Lower lobe of right lung (tissue), 2 donors: ENCODE measurements at regions not wholly inside any gene's neighbourhood (a gene's known extent, or its start where the extent isn't known, plus 50 kb on each side); places are given as distances from the start of the nearest gene placed in this dataset.

Experiments used
- ATAC-seq, 2 donors: fragments of 200-7000 bp; cut with Tn5 transposase; one replicate each; pipeline ENCODE4 v1.9.1; 2020 to 2022; ENCODE audit warnings: mild to moderate bottlenecking in 2 of 2, moderate library complexity in 2 of 2
- DNase-seq: peaks from one replicate; pipeline ENCODE4 v3.0.0-alpha.2; 2020
- H3K27ac ChIP-seq: fragments of 200-600 bp; one replicate; pipeline ENCODE4 v1.8.0; 2022
- H3K27me3 ChIP-seq: fragments of 200-600 bp; one replicate; pipeline ENCODE4 v1.8.0; 2022; ENCODE audit warnings: low read depth
- H3K36me3 ChIP-seq: fragments of 200-600 bp; one replicate; pipeline ENCODE4 v1.8.0; 2022; ENCODE audit warnings: mild to moderate bottlenecking
- H3K4me1 ChIP-seq: fragments of 200-600 bp; one replicate; pipeline ENCODE4 v1.8.0; 2022
- H3K4me3 ChIP-seq: fragments of 200-600 bp; one replicate; pipeline ENCODE4 v1.8.0; 2022; ENCODE audit warnings: mild to moderate bottlenecking
- H3K9me3 ChIP-seq: fragments of 200-600 bp; one replicate; pipeline ENCODE4 v1.8.0; 2022
- intact Hi-C: fragments of 100-400 bp; cut with DNase I; formaldehyde crosslinking; loops from one replicate; pipeline ENCODE4 v1.11.0; 2022
- TF ChIP-seq, protein P1 (sequence below): fragments of 200-600 bp; IDR thresholded peaks from one replicate; pipeline ENCODE4 v1.8.0; 2022; ENCODE audit warnings: antibody characterized with exemption, mild to moderate bottlenecking
- donor health status: DM: no; HTN: yes; CAD: no; lungs with severe emphysema.

DNA sequence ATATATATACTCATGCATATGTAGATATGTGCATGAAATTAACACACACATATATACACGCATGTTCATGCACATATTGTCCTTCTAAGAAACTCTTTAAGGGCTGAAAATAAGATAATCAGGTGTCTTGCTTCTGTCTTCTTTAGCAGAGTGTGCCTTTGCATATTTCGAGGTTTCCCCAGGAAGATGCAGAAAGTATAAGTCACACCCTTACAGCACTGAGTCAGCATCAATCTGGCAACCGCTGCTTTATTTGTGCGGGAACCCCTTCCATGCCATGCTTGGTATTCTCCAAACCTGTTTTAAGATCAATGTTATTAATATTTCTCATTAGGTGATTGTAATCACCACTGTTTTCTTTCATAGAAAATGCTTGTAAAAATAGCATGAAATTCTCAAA lies 557.9 kb downstream of the CAAP1 start:
- ATAC-seq (no peak), DNase-seq (no peak)
- H3K9me3 ChIP-seq = no peaks in the 10 kb centered on the region
- no peaks in the 10 kb centered on the region for H3K4me1 ChIP-seq
- H3K36me3 ChIP-seq = no peaks in the 10 kb centered on the region
- H3K27me3 ChIP-seq = no peaks in the 10 kb centered on the region
- TF ChIP-seq, protein P1, sequence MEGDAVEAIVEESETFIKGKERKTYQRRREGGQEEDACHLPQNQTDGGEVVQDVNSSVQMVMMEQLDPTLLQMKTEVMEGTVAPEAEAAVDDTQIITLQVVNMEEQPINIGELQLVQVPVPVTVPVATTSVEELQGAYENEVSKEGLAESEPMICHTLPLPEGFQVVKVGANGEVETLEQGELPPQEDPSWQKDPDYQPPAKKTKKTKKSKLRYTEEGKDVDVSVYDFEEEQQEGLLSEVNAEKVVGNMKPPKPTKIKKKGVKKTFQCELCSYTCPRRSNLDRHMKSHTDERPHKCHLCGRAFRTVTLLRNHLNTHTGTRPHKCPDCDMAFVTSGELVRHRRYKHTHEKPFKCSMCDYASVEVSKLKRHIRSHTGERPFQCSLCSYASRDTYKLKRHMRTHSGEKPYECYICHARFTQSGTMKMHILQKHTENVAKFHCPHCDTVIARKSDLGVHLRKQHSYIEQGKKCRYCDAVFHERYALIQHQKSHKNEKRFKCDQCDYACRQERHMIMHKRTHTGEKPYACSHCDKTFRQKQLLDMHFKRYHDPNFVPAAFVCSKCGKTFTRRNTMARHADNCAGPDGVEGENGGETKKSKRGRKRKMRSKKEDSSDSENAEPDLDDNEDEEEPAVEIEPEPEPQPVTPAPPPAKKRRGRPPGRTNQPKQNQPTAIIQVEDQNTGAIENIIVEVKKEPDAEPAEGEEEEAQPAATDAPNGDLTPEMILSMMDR = no peak
- no peak overlapping the region for H3K4me3 ChIP-seq
- H3K27ac ChIP-seq = no peak overlapping the region
- intact Hi-C loops = no loop called here

DNA sequence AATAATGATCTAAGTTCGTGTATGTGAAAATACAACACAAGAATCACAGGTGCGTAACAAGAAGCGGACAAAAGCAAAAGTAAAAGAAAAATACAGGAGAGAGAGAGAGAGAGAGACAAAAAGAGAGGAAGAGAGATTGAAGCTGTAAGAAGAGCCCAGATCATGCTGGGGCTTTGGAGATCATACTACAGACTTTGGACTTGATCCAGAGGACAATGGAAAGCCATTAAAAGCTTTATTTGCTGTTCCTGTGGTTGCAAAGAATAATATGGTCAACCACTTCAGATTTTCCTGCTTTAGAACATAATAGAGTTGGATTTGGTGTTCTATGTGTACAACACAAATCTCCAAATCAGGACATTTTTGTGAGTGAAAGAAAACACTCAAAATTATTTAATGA lies 561.4 kb downstream of the CAAP1 start:
- no peak for ATAC-seq
- no peak overlapping the region for H3K4me3 ChIP-seq
- intact Hi-C loops = no loop called here

DNA sequence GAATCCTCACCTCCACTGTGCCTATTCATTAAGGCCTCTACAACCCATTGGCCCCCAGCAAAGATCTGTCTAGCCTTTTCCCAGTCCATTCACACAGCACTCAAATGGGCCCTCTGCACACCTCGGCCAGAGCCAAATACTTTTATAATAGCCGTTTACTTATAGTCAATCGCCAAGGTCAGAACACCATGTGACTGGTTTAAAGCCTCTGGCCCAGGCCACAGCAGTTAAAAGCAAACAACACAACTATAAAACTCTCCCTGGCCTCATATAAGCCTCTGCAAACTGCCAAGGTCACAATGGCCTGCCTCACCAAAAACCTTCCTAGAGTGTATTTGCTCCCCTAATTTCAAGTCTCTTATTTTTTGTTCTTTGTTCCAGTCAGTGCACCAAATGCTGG lies 562.6 kb downstream of the CAAP1 start:
- DNase-seq (no peak), ATAC-seq (no peak)
- no peaks in the 10 kb centered on the region for H3K4me1 ChIP-seq
- no peaks in the 10 kb centered on the region for H3K27me3 ChIP-seq
- intact Hi-C loops = no loop called here
- H3K4me3 ChIP-seq = no peak overlapping the region
- H3K27ac ChIP-seq = no peak overlapping the region
- no peaks in the 10 kb centered on the region for H3K36me3 ChIP-seq
- no peaks in the 10 kb centered on the region for H3K9me3 ChIP-seq
- TF ChIP-seq, protein P1 = no peak

More for the DNA sequence above, 561.4 kb downstream of the CAAP1 start:
- TF ChIP-seq, protein P1 = no peak
- H3K4me1 ChIP-seq = no peaks in the 10 kb centered on the region
- H3K27me3 ChIP-seq = no peaks in the 10 kb centered on the region
- H3K36me3 ChIP-seq = no peaks in the 10 kb centered on the region
- H3K9me3 ChIP-seq = no peaks in the 10 kb centered on the region
- H3K27ac ChIP-seq = no peak overlapping the region
- DNase-seq = no peak

DNA sequence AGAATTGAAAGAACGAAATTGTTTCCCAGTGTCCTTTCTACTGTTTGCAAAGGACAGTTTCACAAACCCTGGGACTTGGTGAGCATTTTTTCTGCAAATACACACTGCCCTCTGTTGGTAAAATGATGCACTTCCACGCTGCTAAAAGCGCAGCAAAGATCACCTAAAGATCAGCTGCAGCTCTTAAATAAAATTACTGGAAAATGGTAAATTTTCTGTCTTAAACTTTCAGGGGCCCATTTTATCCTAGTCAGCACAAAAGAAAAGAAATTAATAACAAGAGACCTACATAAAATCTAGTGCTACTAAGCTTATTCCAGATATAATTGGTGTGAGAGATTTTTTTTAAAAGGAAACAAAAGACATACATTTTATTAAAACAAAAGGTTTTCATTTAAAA lies 566.0 kb downstream of the CAAP1 start:
- ATAC-seq = peak; percentile 68

DNA sequence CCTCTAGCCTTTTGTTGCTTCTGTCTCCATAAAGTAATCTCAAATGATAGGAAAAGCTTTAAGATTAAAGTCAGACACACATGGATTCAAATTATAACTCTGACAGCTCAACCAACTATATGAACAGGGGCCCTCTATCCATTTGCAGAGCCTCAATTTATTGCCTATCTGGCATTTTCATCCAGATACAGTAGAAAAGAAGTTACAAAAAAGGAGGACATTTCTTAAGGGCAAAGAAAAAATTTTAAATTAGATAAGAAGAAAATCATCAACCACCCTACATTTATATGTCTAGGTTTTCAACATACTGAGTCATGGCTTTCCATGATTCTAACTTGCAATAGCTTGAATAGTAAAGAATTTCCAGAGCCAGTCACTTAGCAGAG lies 567.2 kb downstream of the CAAP1 start:
- ATAC-seq (no peak), DNase-seq (no peak)
- no peak overlapping the region for H3K4me3 ChIP-seq
- no peaks in the 10 kb centered on the region for H3K27me3 ChIP-seq
- TF ChIP-seq, protein P1 = no peak
- H3K36me3 ChIP-seq = no peaks in the 10 kb centered on the region
- H3K27ac ChIP-seq = no peak overlapping the region
- H3K4me1 ChIP-seq = no peaks in the 10 kb centered on the region
- intact Hi-C loops = no loop called here
- H3K9me3 ChIP-seq = no peaks in the 10 kb centered on the region

More for the DNA sequence above, 566.0 kb downstream of the CAAP1 start:
- Histone ChIP-seq H3K4me1 (no peaks in the 10 kb centered on the region), H3K9me3 (no peaks in the 10 kb centered on the region), H3K27me3 (no peaks in the 10 kb centered on the region), H3K27ac (no peak overlapping the region), H3K4me3 (no peak overlapping the region), H3K36me3 (no peaks in the 10 kb centered on the region)
- DNase-seq = no peak
- intact Hi-C loops = no loop called here
- TF ChIP-seq, protein P1 = peak; percentile 74
